ENCODE measurements at regions not wholly inside any gene's neighbourhood (a gene's known extent, or its start where the extent isn't known, plus 50 kb on each side); places are given as distances from the start of the nearest gene placed in this dataset.

GRCh38 chr6:149184523-149184922 is 133.0 kb upstream of the TAB2 start:
- FAIRE-seq (no peak), ATAC-seq (no peak), DNase-seq (no peak)
- Histone ChIP-seq H3K27ac (no peak overlapping the region), H3K4me3 (no peak overlapping the region), H3K4me1 (no peaks in the 10 kb centered on the region), H3K27me3 (no peaks in the 10 kb centered on the region), H3K9me3 (no peaks in the 10 kb centered on the region), H3K36me3 (no peaks in the 10 kb centered on the region)
- 92 to 93% methylated on average over 2 of the region's 2 CpGs for WGBS, 2 donors
- intact Hi-C loops (cut with DNase I) = no loop called here
- no peak for TF ChIP-seq CTCF (IDR thresholded peaks at IDR 0.05)

- no peak for DNase-seq
- TF ChIP-seq CTCF (IDR thresholded peaks at IDR 0.05) = no peak
- H3K27me3 ChIP-seq = no peaks in the 10 kb centered on the region
- no peak overlapping the region for H3K4me3 ChIP-seq
- FAIRE-seq = no peak
- H3K9me3 ChIP-seq = no peaks in the 10 kb centered on the region
- H3K27ac ChIP-seq = no peak overlapping the region
- no peaks in the 10 kb centered on the region for H3K36me3 ChIP-seq
- intact Hi-C loops (cut with DNase I) = no loop called here
- ATAC-seq = no peak
- WGBS, 2 donors = 73 to 76% methylated on average over 7 of the region's 7 CpGs
- H3K4me1 ChIP-seq = no peaks in the 10 kb centered on the region
Measured at GRCh38 chr6:149185799-149186357, 131.6 kb upstream of the TAB2 start.

GRCh38 chr6:149186873-149187272 is 130.6 kb upstream of the TAB2 start:
- no peak for TF ChIP-seq CTCF (IDR thresholded peaks at IDR 0.05)
- ATAC-seq (no peak), FAIRE-seq (no peak), DNase-seq (no peak)
- no peaks in the 10 kb centered on the region for H3K9me3 ChIP-seq
- H3K4me3 ChIP-seq = no peak overlapping the region
- H3K27ac ChIP-seq = no peak overlapping the region
- H3K4me1 ChIP-seq = no peaks in the 10 kb centered on the region
- no peaks in the 10 kb centered on the region for H3K36me3 ChIP-seq
- WGBS, 2 donors = 89 to 91% methylated on average over 2 of the region's 2 CpGs
- H3K27me3 ChIP-seq = no peaks in the 10 kb centered on the region
- intact Hi-C loops (cut with DNase I) = no loop called here

GRCh38 chr6:149190224-149190831 is 127.2 kb upstream of the TAB2 start:
- no peak for TF ChIP-seq CTCF (IDR thresholded peaks at IDR 0.05)
- H3K27ac ChIP-seq = no peak overlapping the region
- FAIRE-seq = no peak
- peak in 2 of 6 donors; percentile 23 to 24 for DNase-seq
- intact Hi-C loops (cut with DNase I) = no loop called here
- no peaks in the 10 kb centered on the region for H3K36me3 ChIP-seq
- WGBS, 2 donors = 72 to 95% methylated on average over 1 of the region's 1 CpG
- H3K4me1 ChIP-seq = no peaks in the 10 kb centered on the region
- no peaks in the 10 kb centered on the region for H3K27me3 ChIP-seq
- H3K9me3 ChIP-seq = no peaks in the 10 kb centered on the region
- no peak for ATAC-seq
- H3K4me3 ChIP-seq = no peak overlapping the region

GRCh38 chr6:149194820-149195558 is 122.5 kb upstream of the TAB2 start:
- no peaks in the 10 kb centered on the region for H3K36me3 ChIP-seq
- H3K4me3 ChIP-seq = no peak overlapping the region
- no peak for DNase-seq
- H3K4me1 ChIP-seq = no peaks in the 10 kb centered on the region
- FAIRE-seq = no peak
- H3K27ac ChIP-seq = no peak overlapping the region
- no peaks in the 10 kb centered on the region for H3K27me3 ChIP-seq
- intact Hi-C loops (cut with DNase I) = no loop called here
- 74 to 75% methylated on average over 8 of the region's 8 CpGs for WGBS, 2 donors
- no peak for TF ChIP-seq CTCF (IDR thresholded peaks at IDR 0.05)
- no peak for ATAC-seq
- no peaks in the 10 kb centered on the region for H3K9me3 ChIP-seq

Data from pancreas (tissue), 10 donors.